ENCODE measurements at regions not wholly inside any gene's neighbourhood (a gene's known extent, or its start where the extent isn't known, plus 50 kb on each side); places are given as distances from the start of the nearest gene placed in this dataset.

DNA sequence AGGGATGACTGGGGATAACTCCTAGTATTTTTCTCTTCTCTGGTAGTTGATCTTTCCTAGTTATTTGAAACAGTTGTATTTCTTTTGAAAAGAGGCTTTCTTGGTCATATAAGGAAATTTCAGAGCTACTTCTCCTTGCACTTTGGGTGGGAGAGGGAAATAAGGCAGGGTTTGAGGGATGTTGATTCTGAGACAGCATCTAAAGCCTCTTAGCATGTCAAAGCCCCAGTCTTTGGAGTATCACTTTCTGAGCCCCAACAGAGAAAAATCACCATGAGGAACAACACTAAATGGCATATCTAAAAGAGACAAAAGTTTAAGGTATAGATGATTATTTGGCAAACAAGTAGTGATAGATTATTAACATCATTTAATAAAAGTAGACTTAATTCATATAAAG, 688.1 kb downstream of the TRAM1L1 start:
- TF ChIP-seq FOSL1 (CRISPR knock-in tag; IDR thresholded peaks at IDR 0.05; ENCODE audit: borderline replicate concordance) (no peak), RAD51 (IDR thresholded peaks at IDR 0.05; ENCODE audit: borderline replicate concordance) (no peak), SMC3 (IDR thresholded peaks at IDR 0.05; ENCODE audit: low read length) (no peak)
- TF ChIP-seq, protein P1, sequence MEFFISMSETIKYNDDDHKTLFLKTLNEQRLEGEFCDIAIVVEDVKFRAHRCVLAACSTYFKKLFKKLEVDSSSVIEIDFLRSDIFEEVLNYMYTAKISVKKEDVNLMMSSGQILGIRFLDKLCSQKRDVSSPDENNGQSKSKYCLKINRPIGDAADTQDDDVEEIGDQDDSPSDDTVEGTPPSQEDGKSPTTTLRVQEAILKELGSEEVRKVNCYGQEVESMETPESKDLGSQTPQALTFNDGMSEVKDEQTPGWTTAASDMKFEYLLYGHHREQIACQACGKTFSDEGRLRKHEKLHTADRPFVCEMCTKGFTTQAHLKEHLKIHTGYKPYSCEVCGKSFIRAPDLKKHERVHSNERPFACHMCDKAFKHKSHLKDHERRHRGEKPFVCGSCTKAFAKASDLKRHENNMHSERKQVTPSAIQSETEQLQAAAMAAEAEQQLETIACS (CRISPR knock-in tag; IDR thresholded peaks at IDR 0.05): no peak
- TF ChIP-seq, protein P2, sequence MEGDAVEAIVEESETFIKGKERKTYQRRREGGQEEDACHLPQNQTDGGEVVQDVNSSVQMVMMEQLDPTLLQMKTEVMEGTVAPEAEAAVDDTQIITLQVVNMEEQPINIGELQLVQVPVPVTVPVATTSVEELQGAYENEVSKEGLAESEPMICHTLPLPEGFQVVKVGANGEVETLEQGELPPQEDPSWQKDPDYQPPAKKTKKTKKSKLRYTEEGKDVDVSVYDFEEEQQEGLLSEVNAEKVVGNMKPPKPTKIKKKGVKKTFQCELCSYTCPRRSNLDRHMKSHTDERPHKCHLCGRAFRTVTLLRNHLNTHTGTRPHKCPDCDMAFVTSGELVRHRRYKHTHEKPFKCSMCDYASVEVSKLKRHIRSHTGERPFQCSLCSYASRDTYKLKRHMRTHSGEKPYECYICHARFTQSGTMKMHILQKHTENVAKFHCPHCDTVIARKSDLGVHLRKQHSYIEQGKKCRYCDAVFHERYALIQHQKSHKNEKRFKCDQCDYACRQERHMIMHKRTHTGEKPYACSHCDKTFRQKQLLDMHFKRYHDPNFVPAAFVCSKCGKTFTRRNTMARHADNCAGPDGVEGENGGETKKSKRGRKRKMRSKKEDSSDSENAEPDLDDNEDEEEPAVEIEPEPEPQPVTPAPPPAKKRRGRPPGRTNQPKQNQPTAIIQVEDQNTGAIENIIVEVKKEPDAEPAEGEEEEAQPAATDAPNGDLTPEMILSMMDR (CRISPR knock-in tag; IDR thresholded peaks at IDR 0.05): no peak

Data from HepG2 (cell line).